ENCODE measurements at regions not wholly inside any gene's neighbourhood (a gene's known extent, or its start where the extent isn't known, plus 50 kb on each side); places are given as distances from the start of the nearest gene placed in this dataset.
"Not testable (repeated sequence)": the region's sequence is repeated elsewhere in the genome, so short reads cannot be mapped to it uniquely, and the experiment has no call there.

- DNase-seq = not testable (repeated sequence)
Measured at GRCh38 chr5:81823736-81824135, 72.8 kb upstream of the SSBP2 start.

DNA sequence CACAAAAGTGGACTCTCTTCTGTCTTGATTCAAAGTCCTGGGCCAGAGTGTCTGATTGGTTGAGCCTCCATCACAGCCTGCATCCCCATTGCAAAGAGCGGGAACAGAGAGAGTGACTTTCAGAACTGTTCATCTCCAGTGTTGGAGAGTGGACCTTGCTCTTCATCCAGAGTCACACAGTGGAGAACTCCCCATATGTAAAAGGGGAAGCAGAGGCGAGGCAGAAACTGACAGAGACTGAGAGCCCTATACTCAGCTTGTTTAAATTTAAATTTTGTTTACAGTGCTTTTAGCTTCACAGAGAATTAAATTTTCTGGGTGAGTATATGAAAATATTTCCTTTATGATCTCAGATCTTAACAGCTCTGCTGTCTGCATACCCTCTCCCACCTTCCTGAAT is 70.0 kb upstream of the SSBP2 start:
- DNase-seq = peak in 1 of 2 donors; percentile 21

- no peak for DNase-seq
Measured at GRCh38 chr5:81820318-81820636, 69.4 kb upstream of the SSBP2 start.

GRCh38 chr5:81819556-81820317 is 68.8 kb upstream of the SSBP2 start:
- DNase-seq = no peak

GRCh38 chr5:81817980-81818379 is 67.1 kb upstream of the SSBP2 start:
- DNase-seq = no peak

DNA sequence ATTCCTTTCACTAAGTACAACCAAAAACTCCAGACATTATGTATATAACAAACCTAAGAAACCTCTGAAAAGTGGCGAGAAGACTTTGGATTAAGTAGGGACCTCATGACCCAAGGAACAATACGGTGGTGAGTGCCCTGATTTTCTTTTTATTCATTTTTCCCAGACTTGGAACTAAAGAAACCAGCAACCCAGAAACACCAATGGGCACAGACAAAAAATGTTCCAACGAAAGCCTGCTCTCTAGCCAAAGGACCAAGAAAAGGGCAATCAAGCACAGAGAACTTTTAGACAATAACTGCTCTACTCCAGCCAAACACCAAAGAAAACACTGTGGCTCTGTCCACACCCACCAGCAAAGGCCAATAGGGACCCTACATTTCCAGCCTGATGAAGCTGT is 66.2 kb upstream of the SSBP2 start:
- DNase-seq = no peak

- no peak for DNase-seq
Measured at GRCh38 chr5:81815321-81815720, 64.4 kb upstream of the SSBP2 start.

DNA sequence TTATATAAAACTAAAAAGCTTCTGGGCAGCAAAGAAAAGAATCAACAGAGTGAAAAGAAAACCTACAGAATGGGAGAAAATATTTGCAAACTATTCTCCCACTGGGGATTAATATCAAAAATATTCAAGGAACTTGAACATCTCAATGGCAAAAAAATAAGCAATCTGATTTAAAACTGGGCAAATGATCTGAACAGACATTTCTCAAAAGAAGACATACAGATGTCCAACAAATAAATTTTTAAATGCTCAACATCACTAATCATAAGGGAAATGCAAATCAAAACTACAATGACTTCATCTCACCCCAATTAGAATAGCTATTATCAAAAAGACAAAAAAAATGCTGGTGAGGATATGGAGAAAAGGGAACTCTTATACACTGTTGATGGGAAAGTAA is 57.2 kb upstream of the SSBP2 start:
- no peak for DNase-seq

DNA sequence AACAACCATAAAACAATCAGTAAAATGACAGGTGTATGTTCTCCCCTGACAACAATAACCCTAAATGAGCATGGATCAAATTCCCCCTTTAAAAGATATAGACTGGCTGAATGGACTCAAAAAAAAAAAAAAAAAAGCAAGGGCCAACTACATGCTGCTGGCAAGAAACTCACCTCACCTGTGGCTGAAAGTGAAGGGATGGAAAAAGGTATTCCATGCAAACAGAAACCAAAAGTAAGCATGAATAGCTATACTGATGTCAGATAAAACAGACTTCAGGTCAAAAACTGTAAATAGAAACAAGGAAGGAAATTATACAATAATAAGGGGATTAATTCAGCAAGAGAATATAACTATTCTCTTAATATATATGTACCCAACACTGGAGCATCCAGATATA is 54.2 kb upstream of the SSBP2 start:
- no peak for DNase-seq

- DNase-seq = no peak
Measured at GRCh38 chr5:81803812-81804211, 52.9 kb upstream of the SSBP2 start.

DNA sequence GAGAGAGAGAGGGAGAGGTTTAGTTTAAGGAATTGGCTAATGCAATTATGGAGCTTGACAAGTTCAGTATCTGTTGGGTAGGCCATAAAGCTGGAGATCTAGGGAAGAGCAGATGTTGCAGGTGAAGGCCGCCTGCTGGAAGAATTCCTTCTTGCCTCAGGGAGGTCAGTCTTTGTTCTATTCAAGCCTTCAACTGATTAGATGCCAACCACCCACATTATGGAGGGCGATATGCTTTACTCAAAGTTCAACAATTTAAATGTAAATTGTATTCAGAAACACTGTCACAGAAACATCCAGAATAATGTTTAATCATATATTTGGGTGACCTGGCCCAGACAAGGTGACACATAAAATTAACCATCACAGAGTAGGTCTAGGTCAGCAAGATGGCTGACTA is 51.7 kb upstream of the SSBP2 start:
- no peak for DNase-seq

GRCh38 chr5:81802020-81802419 is 51.1 kb upstream of the SSBP2 start:
- DNase-seq = no peak

GRCh38 chr5:81800797-81801196 is 49.9 kb upstream of the SSBP2 start:
- DNase-seq = no peak

Measured in inflammatory macrophage treated with lipopolysaccharide for 1 hour (primary cell).